ENCODE measurements at regions not wholly inside any gene's neighbourhood (a gene's known extent, or its start where the extent isn't known, plus 50 kb on each side); places are given as distances from the start of the nearest gene placed in this dataset.
"Not testable (repeated sequence)": the region's sequence is repeated elsewhere in the genome, so short reads cannot be mapped to it uniquely, and the experiment has no call there.

DNA sequence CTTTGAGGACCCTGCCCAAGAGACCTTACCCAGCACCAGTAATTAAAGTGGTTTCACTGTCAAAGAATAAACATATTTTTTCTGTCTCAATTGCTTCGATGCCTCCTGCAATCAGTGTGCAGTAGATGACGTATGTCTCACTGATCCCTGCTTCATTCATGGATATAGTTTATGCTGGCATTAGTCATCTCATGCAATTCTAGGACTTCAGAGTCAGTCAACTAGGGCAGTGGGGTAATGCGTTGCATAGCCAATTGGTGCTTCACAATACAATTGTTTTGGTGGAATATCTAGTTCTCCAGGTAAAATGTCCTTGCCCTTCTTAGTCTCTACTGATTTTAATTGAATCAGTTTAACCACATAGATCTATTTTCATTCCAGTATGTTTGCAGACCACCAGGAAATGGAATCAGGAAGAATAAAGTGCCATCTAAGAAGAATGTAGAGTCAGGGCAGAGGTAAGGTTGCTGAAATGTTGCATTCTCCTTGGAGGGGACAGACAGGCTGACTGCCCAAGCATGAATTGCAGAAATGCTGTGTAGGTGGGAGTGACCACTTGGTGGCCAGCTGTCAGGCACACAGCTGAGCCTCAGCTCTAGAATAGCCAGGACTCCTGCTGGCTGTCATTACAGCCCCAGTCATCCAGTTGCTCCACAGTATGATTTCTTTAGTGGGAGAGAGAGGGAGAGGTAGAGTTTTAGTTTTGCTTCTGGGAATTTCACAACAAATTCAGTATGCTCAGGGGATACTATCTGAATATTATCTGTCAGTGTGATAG, 73.5 kb upstream of the MEGF10 start:
- no peak for DNase-seq

DNA sequence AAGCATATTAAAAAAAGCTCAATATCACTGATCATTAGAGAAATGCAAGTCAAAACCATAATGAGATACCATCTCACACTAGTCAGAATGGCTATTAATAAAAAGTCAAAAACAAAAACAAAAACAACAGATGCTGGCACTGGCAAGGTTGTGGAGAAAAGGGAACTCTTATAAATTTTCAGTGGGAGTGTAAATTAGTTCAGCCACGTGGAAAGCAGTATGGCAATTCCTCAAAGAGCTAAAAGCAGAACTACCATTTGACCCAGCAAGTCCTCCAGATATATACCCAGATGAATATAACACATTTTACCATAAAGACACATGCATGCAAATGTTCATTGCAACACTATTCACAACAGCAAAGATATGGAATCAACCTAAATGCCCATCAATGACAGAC, 68.7 kb upstream of the MEGF10 start:
- not testable (repeated sequence) for DNase-seq

DNA sequence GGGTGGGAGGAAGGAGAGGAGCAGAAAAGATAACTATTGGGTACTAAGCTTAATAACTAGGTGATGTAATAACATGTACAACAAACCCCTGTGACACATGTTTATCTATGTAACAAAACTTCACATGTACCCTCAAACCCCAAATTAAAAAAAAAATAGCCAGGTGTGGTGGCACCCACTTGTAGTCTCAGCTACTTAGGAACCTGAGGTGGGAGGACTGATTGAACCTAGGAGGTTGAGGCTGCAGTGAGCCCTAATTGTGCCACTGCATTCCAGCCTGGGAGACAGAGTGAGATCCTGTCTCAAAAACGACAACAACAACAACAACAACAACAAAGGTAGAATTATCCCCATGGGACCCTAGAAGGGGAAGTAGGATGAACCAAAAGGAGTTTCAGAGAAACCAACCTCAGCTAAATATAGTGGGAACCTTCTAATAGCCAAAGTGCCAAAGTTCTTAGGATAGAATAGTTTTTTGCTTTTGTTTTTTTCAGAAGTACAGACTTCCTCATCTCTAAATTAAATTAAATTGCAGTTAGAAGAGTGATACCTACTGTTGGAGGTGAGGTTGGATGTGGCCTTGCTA, 67.9 kb upstream of the MEGF10 start:
- DNase-seq = not testable (repeated sequence)

GRCh38 chr5:127223256-127223974, 67.2 kb upstream of the MEGF10 start:
- no peak for DNase-seq

- DNase-seq = no peak
Measured at GRCh38 chr5:127227881-127228280, 62.7 kb upstream of the MEGF10 start.

GRCh38 chr5:127228540-127229184, 61.9 kb upstream of the MEGF10 start:
- no peak for DNase-seq

- peak; percentile 42 for DNase-seq
Measured at GRCh38 chr5:127229185-127229889, 61.3 kb upstream of the MEGF10 start.

- no peak for DNase-seq
Measured at GRCh38 chr5:127231118-127231517, 59.5 kb upstream of the MEGF10 start.

GRCh38 chr5:127233590-127233989, 57.0 kb upstream of the MEGF10 start:
- DNase-seq = no peak

- DNase-seq = no peak
Measured at GRCh38 chr5:127235136-127235535, 55.5 kb upstream of the MEGF10 start.

- no peak for DNase-seq
Measured at GRCh38 chr5:127236254-127236653, 54.3 kb upstream of the MEGF10 start.
